ENCODE measurements at regions not wholly inside any gene's neighbourhood (a gene's known extent, or its start where the extent isn't known, plus 50 kb on each side); places are given as distances from the start of the nearest gene placed in this dataset.
"Not testable (repeated sequence)": the region's sequence is repeated elsewhere in the genome, so short reads cannot be mapped to it uniquely, and the experiment has no call there.

DNA sequence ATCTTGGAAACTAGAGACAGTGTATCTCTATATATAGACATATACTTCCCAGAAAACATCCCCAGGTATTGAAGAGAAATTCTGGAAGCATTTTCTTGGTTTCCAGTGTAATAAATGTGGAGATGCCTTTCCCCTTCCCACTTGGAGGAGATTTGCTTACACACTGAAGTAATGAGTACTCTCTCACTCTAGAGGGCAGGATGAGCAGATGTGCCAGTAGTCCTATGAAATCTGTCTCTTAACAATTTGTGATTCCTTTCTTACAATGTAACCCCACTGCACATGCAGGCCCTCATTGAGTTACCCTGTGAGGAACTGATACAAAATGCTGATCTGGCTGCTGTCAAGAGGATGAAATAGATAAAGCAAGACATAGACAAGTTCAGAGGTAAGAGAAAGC is 567.2 kb downstream of the SLCO4C1 start:
- Mint-ChIP-seq H3K27ac (ENCODE audit: unreplicated experiment) (no peak overlapping the region), H3K4me1 (ENCODE audit: low read depth, unreplicated experiment) (peaks cover 3% of the 10 kb centered on the region), H3K36me3 (ENCODE audit: unreplicated experiment) (no peaks in the 10 kb centered on the region), H3K9me3 (ENCODE audit: unreplicated experiment) (no peaks in the 10 kb centered on the region), H3K27me3 (ENCODE audit: unreplicated experiment) (no peaks in the 10 kb centered on the region), H3K4me3 (ENCODE audit: unreplicated experiment) (no peak overlapping the region)
- DNase-seq, result no peak
- TF ChIP-seq, protein P1, sequence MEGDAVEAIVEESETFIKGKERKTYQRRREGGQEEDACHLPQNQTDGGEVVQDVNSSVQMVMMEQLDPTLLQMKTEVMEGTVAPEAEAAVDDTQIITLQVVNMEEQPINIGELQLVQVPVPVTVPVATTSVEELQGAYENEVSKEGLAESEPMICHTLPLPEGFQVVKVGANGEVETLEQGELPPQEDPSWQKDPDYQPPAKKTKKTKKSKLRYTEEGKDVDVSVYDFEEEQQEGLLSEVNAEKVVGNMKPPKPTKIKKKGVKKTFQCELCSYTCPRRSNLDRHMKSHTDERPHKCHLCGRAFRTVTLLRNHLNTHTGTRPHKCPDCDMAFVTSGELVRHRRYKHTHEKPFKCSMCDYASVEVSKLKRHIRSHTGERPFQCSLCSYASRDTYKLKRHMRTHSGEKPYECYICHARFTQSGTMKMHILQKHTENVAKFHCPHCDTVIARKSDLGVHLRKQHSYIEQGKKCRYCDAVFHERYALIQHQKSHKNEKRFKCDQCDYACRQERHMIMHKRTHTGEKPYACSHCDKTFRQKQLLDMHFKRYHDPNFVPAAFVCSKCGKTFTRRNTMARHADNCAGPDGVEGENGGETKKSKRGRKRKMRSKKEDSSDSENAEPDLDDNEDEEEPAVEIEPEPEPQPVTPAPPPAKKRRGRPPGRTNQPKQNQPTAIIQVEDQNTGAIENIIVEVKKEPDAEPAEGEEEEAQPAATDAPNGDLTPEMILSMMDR (IDR thresholded peaks at IDR 0.05; ENCODE audit: partially characterized antibody, unreplicated experiment), result no peak

DNA sequence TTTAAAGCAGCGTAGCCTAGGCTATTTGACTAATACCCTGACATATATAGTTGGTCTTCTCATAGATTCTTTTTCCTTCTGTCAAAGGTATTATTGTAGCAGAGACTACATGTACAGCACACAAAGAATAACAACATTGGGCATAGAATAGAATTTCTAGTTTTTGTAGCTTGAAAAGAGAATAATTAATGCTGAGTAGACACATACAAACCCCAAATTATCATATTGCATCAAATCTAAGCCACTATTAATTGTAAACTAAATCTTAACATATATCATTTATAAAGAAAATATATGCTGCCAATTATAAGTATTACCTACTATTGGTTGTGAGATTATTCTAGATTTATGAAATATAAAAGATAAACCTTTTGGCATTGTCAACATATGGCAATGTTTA is 574.5 kb downstream of the SLCO4C1 start:
- no peak overlapping the region for H3K4me3 Mint-ChIP-seq (ENCODE audit: unreplicated experiment)
- H3K9me3 Mint-ChIP-seq (ENCODE audit: unreplicated experiment), result peaks cover 1% of the 10 kb centered on the region
- DNase-seq, result no peak
- peaks cover 8% of the 10 kb centered on the region for H3K4me1 Mint-ChIP-seq (ENCODE audit: low read depth, unreplicated experiment)
- no peaks in the 10 kb centered on the region for H3K36me3 Mint-ChIP-seq (ENCODE audit: unreplicated experiment)
- no peaks in the 10 kb centered on the region for H3K27me3 Mint-ChIP-seq (ENCODE audit: unreplicated experiment)
- TF ChIP-seq, protein P1 (IDR thresholded peaks at IDR 0.05; ENCODE audit: partially characterized antibody, unreplicated experiment), result no peak
- H3K27ac Mint-ChIP-seq (ENCODE audit: unreplicated experiment), result no peak overlapping the region

DNA sequence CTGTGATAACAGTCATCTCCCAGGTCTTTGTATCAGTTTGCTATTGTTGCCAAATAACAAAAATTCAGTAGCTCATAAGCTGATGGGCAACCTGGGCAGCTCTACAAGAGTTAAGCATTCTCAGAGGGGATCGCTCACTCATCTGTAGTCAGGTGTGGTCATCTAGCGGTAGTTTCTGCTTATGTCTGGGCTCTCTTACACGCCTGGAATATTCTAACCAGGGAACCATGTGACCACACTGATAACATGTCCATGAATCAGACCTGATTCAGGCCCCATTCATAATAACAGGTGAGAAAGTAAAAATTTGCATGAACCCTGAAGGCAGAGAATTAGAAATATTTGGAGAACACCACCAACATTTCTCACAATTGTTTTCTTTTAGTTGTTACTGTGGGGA is 576.1 kb downstream of the SLCO4C1 start:
- DNase-seq, result no peak
- peaks cover 1% of the 10 kb centered on the region for H3K9me3 Mint-ChIP-seq (ENCODE audit: unreplicated experiment)
- TF ChIP-seq, protein P1 (IDR thresholded peaks at IDR 0.05; ENCODE audit: partially characterized antibody, unreplicated experiment), result no peak
- H3K4me1 Mint-ChIP-seq (ENCODE audit: low read depth, unreplicated experiment), result peaks cover 11% of the 10 kb centered on the region
- H3K27ac Mint-ChIP-seq (ENCODE audit: unreplicated experiment), result no peak overlapping the region
- no peaks in the 10 kb centered on the region for H3K36me3 Mint-ChIP-seq (ENCODE audit: unreplicated experiment)
- no peaks in the 10 kb centered on the region for H3K27me3 Mint-ChIP-seq (ENCODE audit: unreplicated experiment)
- no peak overlapping the region for H3K4me3 Mint-ChIP-seq (ENCODE audit: unreplicated experiment)

DNA sequence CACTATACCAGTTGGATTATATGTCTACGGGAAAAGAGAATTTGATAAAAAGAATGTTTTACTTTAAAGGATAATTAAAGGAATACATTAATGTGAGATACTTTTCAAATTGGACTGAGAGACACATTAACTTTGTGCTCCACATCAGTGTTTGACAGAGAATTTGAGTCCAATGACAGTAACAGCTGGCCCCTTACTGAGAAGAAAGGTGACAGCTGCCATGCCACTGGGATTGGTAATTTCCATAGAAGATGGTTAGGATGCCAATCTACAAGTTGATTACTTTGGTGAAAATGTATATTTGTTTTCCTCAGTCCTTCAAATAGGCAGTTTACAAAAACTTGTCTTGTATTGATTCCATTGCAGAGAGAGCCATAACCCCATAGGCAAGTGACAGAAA is 578.4 kb downstream of the SLCO4C1 start:
- H3K4me3 Mint-ChIP-seq (ENCODE audit: unreplicated experiment), result peak overlapping the region; percentile 23
- TF ChIP-seq, protein P1 (IDR thresholded peaks at IDR 0.05; ENCODE audit: partially characterized antibody, unreplicated experiment), result no peak
- no peaks in the 10 kb centered on the region for H3K27me3 Mint-ChIP-seq (ENCODE audit: unreplicated experiment)
- no peaks in the 10 kb centered on the region for H3K36me3 Mint-ChIP-seq (ENCODE audit: unreplicated experiment)
- H3K27ac Mint-ChIP-seq (ENCODE audit: unreplicated experiment), result no peak overlapping the region
- peaks cover 1% of the 10 kb centered on the region for H3K9me3 Mint-ChIP-seq (ENCODE audit: unreplicated experiment)
- DNase-seq, result no peak
- peaks cover 11% of the 10 kb centered on the region for H3K4me1 Mint-ChIP-seq (ENCODE audit: low read depth, unreplicated experiment)

DNA sequence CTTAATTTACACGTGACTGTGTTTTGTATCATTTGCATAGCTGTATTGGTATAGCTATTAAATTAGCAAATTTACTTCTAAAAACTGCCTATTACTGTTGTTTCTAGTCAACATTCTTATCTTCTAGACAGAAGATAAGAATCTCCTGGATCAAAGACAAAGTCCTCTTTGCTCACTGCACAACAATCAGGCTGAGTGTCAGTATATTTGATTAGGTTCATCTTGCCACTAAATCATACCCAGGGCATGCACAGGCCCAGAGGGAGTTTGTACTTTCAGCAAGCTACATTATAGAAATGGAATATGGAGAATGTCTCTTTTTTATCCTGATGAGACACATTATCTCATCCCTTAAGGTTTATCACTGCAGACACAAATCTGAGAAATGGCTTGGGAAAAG is 579.1 kb downstream of the SLCO4C1 start:
- Mint-ChIP-seq H3K9me3 (ENCODE audit: unreplicated experiment) (peaks cover 2% of the 10 kb centered on the region), H3K4me1 (ENCODE audit: low read depth, unreplicated experiment) (peaks cover 11% of the 10 kb centered on the region), H3K27me3 (ENCODE audit: unreplicated experiment) (no peaks in the 10 kb centered on the region), H3K27ac (ENCODE audit: unreplicated experiment) (no peak overlapping the region), H3K4me3 (ENCODE audit: unreplicated experiment) (no peak overlapping the region), H3K36me3 (ENCODE audit: unreplicated experiment) (no peaks in the 10 kb centered on the region)
- TF ChIP-seq, protein P1 (IDR thresholded peaks at IDR 0.05; ENCODE audit: partially characterized antibody, unreplicated experiment), result no peak
- DNase-seq, result no peak

DNA sequence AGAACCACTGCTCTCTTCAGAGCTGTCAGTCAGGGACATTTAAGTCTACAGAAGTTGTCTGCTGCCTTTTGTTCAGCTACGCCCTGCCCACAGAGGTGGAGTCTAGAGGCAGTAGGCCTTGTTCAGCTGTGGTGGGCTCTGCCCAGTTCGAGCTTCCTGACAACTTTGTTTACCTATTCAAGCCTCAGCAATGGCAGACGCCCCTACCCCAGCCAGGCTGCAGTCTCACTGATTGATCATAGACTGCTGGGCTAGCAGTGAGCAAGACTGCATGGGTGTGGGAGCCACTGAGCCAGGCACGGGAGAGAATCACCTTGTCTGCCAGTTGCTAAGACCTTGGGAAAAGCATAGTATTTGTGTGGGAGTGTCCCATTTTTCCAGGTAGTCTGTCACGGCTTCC is 580.3 kb downstream of the SLCO4C1 start:
- H3K9me3 Mint-ChIP-seq (ENCODE audit: unreplicated experiment), result not testable (repeated sequence)

More for the DNA sequence above, 580.3 kb downstream of the SLCO4C1 start:
- not testable (repeated sequence) for DNase-seq; H3K4me3 Mint-ChIP-seq (ENCODE audit: unreplicated experiment); H3K36me3 Mint-ChIP-seq (ENCODE audit: unreplicated experiment); H3K27me3 Mint-ChIP-seq (ENCODE audit: unreplicated experiment); H3K27ac Mint-ChIP-seq (ENCODE audit: unreplicated experiment)
- peaks cover 11% of the 10 kb centered on the region for H3K4me1 Mint-ChIP-seq (ENCODE audit: low read depth, unreplicated experiment)

Data from glutamatergic neuron (in vitro differentiated cells).